Mammary epithelial cell (primary cell): ENCODE measurements at regions not wholly inside any gene's neighbourhood (a gene's known extent, or its start where the extent isn't known, plus 50 kb on each side); places are given as distances from the start of the nearest gene placed in this dataset.

ENCODE experiments used
- CTCF ChIP-seq, 2 donors: IDR thresholded peaks in 1 of 2; conservative IDR thresholded peaks in 1 of 2; 2 replicates each; pipeline ENCODE4 v1.5.1; 2011 to 2012; ENCODE audit warnings: inconsistent platforms in 2 of 2, low read length in 2 of 2, mild to moderate bottlenecking in 2 of 2, control low read depth in 1 of 2, low read depth in 1 of 2; ENCODE audit not compliant: insufficient read depth in 1 of 2; ENCODE audit errors: extremely low read depth in 1 of 2
- EZH2 ChIP-seq: IDR thresholded peaks from 2 replicates; pipeline ENCODE4 v1.6.1; 2012; ENCODE audit warnings: low read length, inconsistent platforms, borderline replicate concordance

GRCh38 chr2:187124529-187124928 lies 275.6 kb upstream of the ZSWIM2 start:
- TF ChIP-seq CTCF (conservative IDR thresholded peaks at IDR 0.05 in 1 of 2, IDR thresholded peaks at IDR 0.05 in 1 of 2; ENCODE audit: extremely low read depth in 1 of 2, insufficient read depth in 1 of 2, low read depth in 1 of 2, low read length in 2 of 2) (no peak), EZH2 (no peak)
